IMR-90 (cell line): ENCODE measurements at regions not wholly inside any gene's neighbourhood (a gene's known extent, or its start where the extent isn't known, plus 50 kb on each side); places are given as distances from the start of the nearest gene placed in this dataset.

Experiments used
- ATAC-seq: fragments of 200-7000 bp; cut with Tn5 transposase; 2 replicates; pipeline ENCODE4 v1.9.1; 2020; ENCODE audit warnings: low read depth, mild to moderate bottlenecking, moderate library complexity
- BruUV-seq: library from RNA; stranded (reverse); fragments of 400-500 nt; replicated peaks from 2 replicates; lab custom pipeline; 2021; lab: Mats Ljungman, UMichigan
- CTCF ChIA-PET: fragments of 300-600 bp; formaldehyde crosslinking; extraction: SDS; loops from one replicate; lab custom pipeline; 2021; ENCODE audit warnings: antibody characterized with exemption; lab: Yijun Ruan, JAX
- POLR2A ChIA-PET: fragments of 300-600 bp; sonication (Branson Sonifier 250); formaldehyde crosslinking; loops from one replicate; lab custom pipeline; 2022; ENCODE audit warnings: antibody characterized with exemption; ENCODE audit not compliant: unreplicated experiment; lab: Charles Lee
- DNase-seq: peaks from one replicate; pipeline ENCODE4 v3.0.0; 2013
- H2AFZ ChIP-seq: replicated peaks from 2 replicates; pipeline ENCODE3; 2013; ENCODE audit warnings: low read length, mild to moderate bottlenecking; ENCODE audit not compliant: poor library complexity
- H2AK5ac ChIP-seq: 2 replicates; pipeline ENCODE4 v1.6.1; 2013; ENCODE audit warnings: low read depth, low read length, inconsistent platforms
- H2AK9ac ChIP-seq: replicated peaks from 2 replicates; pipeline ENCODE3; 2013; ENCODE audit warnings: mild to moderate bottlenecking, low read depth, low read length, moderate library complexity; ENCODE audit not compliant: poor library complexity
- H2BK120ac ChIP-seq: 2 replicates; pipeline ENCODE4 v1.6.1; 2013; ENCODE audit warnings: low read depth, low read length, inconsistent platforms
- H2BK15ac ChIP-seq: 3 replicates; pipeline ENCODE4 v1.6.1; 2013; ENCODE audit warnings: low read depth, low read length, inconsistent platforms
- H2BK20ac ChIP-seq: 2 replicates; pipeline ENCODE4 v1.6.1; 2013; ENCODE audit warnings: low read depth, mild to moderate bottlenecking, inconsistent platforms, low read length, moderate library complexity
- H2BK5ac ChIP-seq: 2 replicates; pipeline ENCODE4 v1.6.1; 2013; ENCODE audit warnings: mild to moderate bottlenecking, low read depth, low read length, inconsistent platforms; ENCODE audit not compliant: poor library complexity, severe bottlenecking
- H3K14ac ChIP-seq: replicated peaks from 2 replicates; pipeline ENCODE4 v1.6.1; 2013; ENCODE audit warnings: low read depth, low read length, inconsistent platforms
- H3K18ac ChIP-seq: 2 replicates; pipeline ENCODE4 v1.6.1; 2013; ENCODE audit warnings: low read depth, low read length, control low read depth
- H3K23ac ChIP-seq: 2 replicates; pipeline ENCODE4 v1.6.1; 2013; ENCODE audit warnings: low read depth, low read length, inconsistent platforms
- H3K27ac ChIP-seq: 2 replicates; pipeline ENCODE4 v1.5.1; 2013; ENCODE audit warnings: mild to moderate bottlenecking, control low read depth, low read length; ENCODE audit not compliant: insufficient read depth
- H3K27me3 ChIP-seq: 2 replicates; pipeline ENCODE4 v1.6.1; 2013; ENCODE audit warnings: low read length; ENCODE audit not compliant: control insufficient read depth, insufficient read depth
- H3K36me3 ChIP-seq: 2 replicates; pipeline ENCODE4 v1.6.1; 2013; ENCODE audit warnings: low read length, mixed read lengths; ENCODE audit not compliant: control insufficient read depth, insufficient read depth
- H3K4ac ChIP-seq: 2 replicates; pipeline ENCODE4 v1.6.1; 2013; ENCODE audit warnings: low read depth, low read length, inconsistent platforms
- H3K4me1 ChIP-seq: 2 replicates; pipeline ENCODE4 v1.6.1; 2013; ENCODE audit warnings: low read length, mixed read lengths; ENCODE audit not compliant: control insufficient read depth, insufficient read depth
- H3K4me2 ChIP-seq: 2 replicates; pipeline ENCODE4 v1.6.1; 2013; ENCODE audit warnings: low read depth, mild to moderate bottlenecking, control low read depth, low read length, moderate library complexity
- H3K4me3 ChIP-seq: 2 replicates; pipeline ENCODE4 v1.5.1; 2013; ENCODE audit warnings: low read depth, mild to moderate bottlenecking, control low read depth, low read length, moderate library complexity; ENCODE audit not compliant: insufficient read depth
- H3K56ac ChIP-seq: 2 replicates; pipeline ENCODE4 v1.6.1; 2013; ENCODE audit warnings: low read length, inconsistent platforms; ENCODE audit not compliant: insufficient read depth; ENCODE audit errors: extremely low read depth
- H3K79me1 ChIP-seq, 2 experiments: 2 replicates each; pipeline ENCODE4 v1.6.1; 2013; ENCODE audit warnings: low read length in 2 of 2, inconsistent platforms in 1 of 2, low read depth in 1 of 2
- H3K9ac ChIP-seq: 2 replicates; pipeline ENCODE4 v1.6.1; 2013; ENCODE audit warnings: low read depth, low read length, control low read depth
- H3K9me1 ChIP-seq: 2 replicates; pipeline ENCODE4 v1.6.1; 2013; ENCODE audit warnings: low read length, inconsistent platforms; ENCODE audit not compliant: insufficient read depth
- H3K9me3 ChIP-seq: 2 replicates; pipeline ENCODE4 v1.6.1; 2013; ENCODE audit warnings: low read length; ENCODE audit not compliant: control insufficient read depth, insufficient read depth
- H4K20me1 ChIP-seq: 2 replicates; pipeline ENCODE4 v1.6.1; 2013; ENCODE audit warnings: low read length, inconsistent platforms; ENCODE audit not compliant: insufficient read depth
- H4K5ac ChIP-seq: 2 replicates; pipeline ENCODE4 v1.6.1; 2013; ENCODE audit warnings: mild to moderate bottlenecking, low read depth, low read length, control low read depth
- H4K8ac ChIP-seq, 2 experiments: 2 replicates each; pipeline ENCODE4 v1.6.1; 2013; ENCODE audit warnings: low read depth in 2 of 2, low read length in 2 of 2, control low read depth in 1 of 2, inconsistent platforms in 1 of 2
- H4K91ac ChIP-seq: 2 replicates; pipeline ENCODE4 v1.6.1; 2013; ENCODE audit warnings: low read depth, low read length, inconsistent platforms; ENCODE audit not compliant: insufficient read depth
- BHLHE40 ChIP-seq: fragments of 150-350 bp; IDR thresholded peaks from 2 replicates; pipeline ENCODE4 v1.6.1; 2016; ENCODE audit warnings: mild to moderate bottlenecking, low read depth, low read length
- ELK1 ChIP-seq: fragments of 150-350 bp; IDR thresholded peaks from 2 replicates; pipeline ENCODE4 v1.6.1; 2016; ENCODE audit warnings: low read depth, mild to moderate bottlenecking, low read length, moderate library complexity, borderline replicate concordance
- FOS ChIP-seq: fragments of 150-350 bp; IDR thresholded peaks from 2 replicates; pipeline ENCODE4 v1.6.1; 2016; ENCODE audit warnings: low read depth, low read length
- RAD21 ChIP-seq: IDR thresholded peaks from 2 replicates; pipeline ENCODE4 v1.6.1; 2012; ENCODE audit warnings: low read length, improper control_type of control experiment
- WGBS, 2 experiments: methylation state at CpG; one replicate each; pipeline versions ENCODE4 v1.1.5 to v1.1.7; 2013; ENCODE audit warnings: missing lambda C conversion rate in 2 of 2; ENCODE audit not compliant: insufficient read length in 1 of 2; ENCODE audit errors: extremely low coverage in 2 of 2; 5-methylcytosine and 5-hydroxymethylcytosine counted together
- dilution Hi-C: fragments of 300-500 bp; cut with HindIII; formaldehyde crosslinking; loops from one replicate; pipeline ENCODE4 v1.14.3; 2018; ENCODE audit warnings: low sequenced_read_pairs; ENCODE audit not compliant: unreplicated experiment
- in situ Hi-C: fragments of 300-500 bp; cut with MboI; formaldehyde crosslinking; loops from 3 replicates; pipeline ENCODE4 v1.14.3; 2019; ENCODE audit warnings: low sequenced_read_pairs, inconsistent platforms, mixed read lengths
- intact Hi-C: fragments of 100-400 bp; cut with micrococcal nuclease; formaldehyde crosslinking; loops from 2 replicates; pipeline ENCODE4 v1.10.0; 2022

GRCh38 chr9:78678877-78679276 is 382.0 kb downstream of the PSAT1 start:
- Histone ChIP-seq H3K56ac (no peak overlapping the region), H3K4me3 (no peak overlapping the region), H3K27me3 (no peaks in the 10 kb centered on the region), H2AFZ (no peak overlapping the region), H3K79me1 (no peaks in the 10 kb centered on the region), H4K5ac (no peak overlapping the region), H2BK120ac (no peak overlapping the region), H4K91ac (no peak overlapping the region), H3K14ac (no peak overlapping the region), H3K9me3 (no peaks in the 10 kb centered on the region), H3K18ac (no peak overlapping the region), H3K36me3 (no peaks in the 10 kb centered on the region), H3K9me1 (no peaks in the 10 kb centered on the region), H2BK15ac (no peak overlapping the region), H4K8ac (no peak overlapping the region), H2BK5ac (no peak overlapping the region), H2AK5ac (no peak overlapping the region), H4K20me1 (no peaks in the 10 kb centered on the region), H2BK20ac (no peak overlapping the region), H3K4me1 (peaks cover 2% of the 10 kb centered on the region; the same call in 1 of the 2 replicates), H2AK9ac (no peak overlapping the region), H3K4ac (no peak overlapping the region), H3K23ac (no peak overlapping the region), H3K9ac (no peak overlapping the region), H3K4me2 (no peak overlapping the region), H3K27ac (no peak overlapping the region)
- BruUV-seq = no TSS peak
- ChIA-PET CTCF (no interaction called here), POLR2A (no interaction called here)
- WGBS, 2 experiments = 100% methylated on average over 2 of the region's 5 CpGs; no CpG with 5 or more reads in 1 of the 2 experiments
- intact Hi-C loops (no loop called here), in situ Hi-C loops (no loop called here), dilution Hi-C loops (no loop called here)
- DNase-seq (no peak), ATAC-seq (no peak)
- TF ChIP-seq FOS (no peak), BHLHE40 (no peak), RAD21 (no peak), ELK1 (no peak)
